ENCODE measurements at regions not wholly inside any gene's neighbourhood (a gene's known extent, or its start where the extent isn't known, plus 50 kb on each side); places are given as distances from the start of the nearest gene placed in this dataset.
"Not testable (repeated sequence)": the region's sequence is repeated elsewhere in the genome, so short reads cannot be mapped to it uniquely, and the experiment has no call there.

GRCh38 chr2:58354230-58354629 is 113.1 kb upstream of the FANCL start:
- H3K4me3 ChIP-seq (ENCODE audit: low read length) = no peak overlapping the region
- no peak for DNase-seq (ENCODE audit: low read depth)
- TF ChIP-seq CTCF (conservative IDR thresholded peaks at IDR 0.05; ENCODE audit: low read depth, low read length) = no peak

- no peak for DNase-seq (ENCODE audit: low read depth)
- TF ChIP-seq CTCF (conservative IDR thresholded peaks at IDR 0.05; ENCODE audit: low read depth, low read length) = no peak
- H3K4me3 ChIP-seq (ENCODE audit: low read length) = no peak overlapping the region
Measured at GRCh38 chr2:58350484-58350883, 109.4 kb upstream of the FANCL start.

- TF ChIP-seq CTCF (conservative IDR thresholded peaks at IDR 0.05; ENCODE audit: low read depth, low read length) = no peak
Measured at GRCh38 chr2:58347810-58348209, 106.7 kb upstream of the FANCL start.

GRCh38 chr2:58341047-58341446 is 99.9 kb upstream of the FANCL start:
- DNase-seq (ENCODE audit: low read depth) = no peak
- H3K4me3 ChIP-seq (ENCODE audit: low read length) = no peak overlapping the region
- no peak for TF ChIP-seq CTCF (conservative IDR thresholded peaks at IDR 0.05; ENCODE audit: low read depth, low read length)

More at GRCh38 chr2:58347810-58348209, 106.7 kb upstream of the FANCL start:
- DNase-seq (ENCODE audit: low read depth) = no peak
- H3K4me3 ChIP-seq (ENCODE audit: low read length) = no peak overlapping the region

GRCh38 chr2:58339548-58340243 is 98.6 kb upstream of the FANCL start:
- no peak for TF ChIP-seq CTCF (conservative IDR thresholded peaks at IDR 0.05; ENCODE audit: low read depth, low read length)
- DNase-seq (ENCODE audit: low read depth) = no peak
- H3K4me3 ChIP-seq (ENCODE audit: low read length) = no peak overlapping the region

- H3K4me3 ChIP-seq (ENCODE audit: low read length) = no peak overlapping the region
- DNase-seq (ENCODE audit: low read depth) = no peak
- no peak for TF ChIP-seq CTCF (conservative IDR thresholded peaks at IDR 0.05; ENCODE audit: low read depth, low read length)
Measured at GRCh38 chr2:58336416-58336815, 95.3 kb upstream of the FANCL start.

- TF ChIP-seq CTCF (conservative IDR thresholded peaks at IDR 0.05; ENCODE audit: low read depth, low read length) = no peak
- no peak overlapping the region for H3K4me3 ChIP-seq (ENCODE audit: low read length)
Measured at GRCh38 chr2:58334414-58334813, 93.3 kb upstream of the FANCL start.

GRCh38 chr2:58325296-58325895 is 84.3 kb upstream of the FANCL start:
- DNase-seq (ENCODE audit: low read depth); H3K4me3 ChIP-seq (ENCODE audit: low read length): not testable (repeated sequence)

More at GRCh38 chr2:58334414-58334813, 93.3 kb upstream of the FANCL start:
- no peak for DNase-seq (ENCODE audit: low read depth)

Measured in retinal pigment epithelial cell (primary cell).